Keratinocyte (primary cell): ENCODE measurements at regions not wholly inside any gene's neighbourhood (a gene's known extent, or its start where the extent isn't known, plus 50 kb on each side); places are given as distances from the start of the nearest gene placed in this dataset.

Experiments used
- DNase-seq: peaks from one replicate; pipeline ENCODE4 v3.0.0-alpha.2; 2011; ENCODE audit warnings: low read depth, missing footprints, low spot score
- FAIRE-seq: peaks from 2 replicates; lab custom pipeline; 2011; peaks lifted over from hg19 to GRCh38; lab: Jason Lieb, UNC
- H2AFZ ChIP-seq: 2 replicates; pipeline ENCODE4 v1.6.0; 2012; ENCODE audit warnings: low read length, control low read depth, inconsistent platforms; ENCODE audit not compliant: control insufficient read depth
- H3K27ac ChIP-seq: 2 replicates; pipeline ENCODE4 v1.5.1; 2011; ENCODE audit warnings: low read length; ENCODE audit not compliant: control insufficient read depth, insufficient read depth
- H3K27me3 ChIP-seq: 3 replicates; pipeline ENCODE4 v1.6.0; 2011; ENCODE audit warnings: low read length; ENCODE audit not compliant: control insufficient read depth, insufficient read depth; ENCODE audit errors: extremely low read depth
- H3K36me3 ChIP-seq, 2 experiments: 2 replicates in 1 of 2; 3 replicates in 1 of 2; pipeline ENCODE4 v1.5.1; 2011; ENCODE audit warnings: low read length in 2 of 2, mild to moderate bottlenecking in 1 of 2; ENCODE audit not compliant: control insufficient read depth in 2 of 2, insufficient read depth in 2 of 2; ENCODE audit errors: extremely low read depth in 1 of 2
- H3K4me1 ChIP-seq: 3 replicates; pipeline ENCODE4 v1.5.1; 2011; ENCODE audit warnings: low read length; ENCODE audit not compliant: control insufficient read depth, insufficient read depth; ENCODE audit errors: extremely low read depth
- H3K4me2 ChIP-seq: 3 replicates; pipeline ENCODE4 v1.6.0; 2011; ENCODE audit warnings: low read depth, low read length; ENCODE audit not compliant: control insufficient read depth, insufficient read depth; ENCODE audit errors: extremely low read depth
- H3K4me3 ChIP-seq, 3 experiments: fragments of 200-600 bp in 1 of 3; sonication (generic) in 1 of 3; 2 replicates in 2 of 3; 3 replicates in 1 of 3; pipeline ENCODE4 v1.5.1; 2011 to 2016; ENCODE audit warnings: low read length in 3 of 3, mild to moderate bottlenecking in 3 of 3, control low read depth in 2 of 3, inconsistent platforms in 1 of 3, low read depth in 1 of 3, mixed read lengths in 1 of 3, mixed run types in 1 of 3, moderate library complexity in 1 of 3; ENCODE audit not compliant: control insufficient read depth in 2 of 3, insufficient read depth in 2 of 3; ENCODE audit errors: extremely low read depth in 1 of 3
- H3K79me2 ChIP-seq: 2 replicates; pipeline ENCODE4 v1.6.0; 2012; ENCODE audit warnings: low read length; ENCODE audit not compliant: control insufficient read depth, insufficient read depth
- H3K9ac ChIP-seq: 3 replicates; pipeline ENCODE4 v1.6.0; 2011; ENCODE audit warnings: low read length; ENCODE audit not compliant: control insufficient read depth, insufficient read depth; ENCODE audit errors: extremely low read depth
- H3K9me1 ChIP-seq: 3 replicates; pipeline ENCODE4 v1.6.0; 2011; ENCODE audit warnings: low read length; ENCODE audit not compliant: control insufficient read depth, insufficient read depth; ENCODE audit errors: extremely low read depth
- H3K9me3 ChIP-seq: 2 replicates; pipeline ENCODE4 v1.5.1; 2012; ENCODE audit warnings: low read depth, low read length; ENCODE audit not compliant: control insufficient read depth
- H4K20me1 ChIP-seq: 3 replicates; pipeline ENCODE4 v1.6.0; 2011; ENCODE audit warnings: low read length; ENCODE audit not compliant: control insufficient read depth, insufficient read depth; ENCODE audit errors: extremely low read depth
- EZH2 ChIP-seq: IDR thresholded peaks from one replicate; pipeline ENCODE4 v1.6.1; 2012; ENCODE audit warnings: inconsistent platforms, mild to moderate bottlenecking, low read length, moderate library complexity
- dilution Hi-C: fragments of 300-500 bp; cut with MboI; formaldehyde crosslinking; loops from one replicate; pipeline ENCODE4 v1.7.0; 2020; ENCODE audit warnings: low sequenced_read_pairs; ENCODE audit not compliant: extremely low pct_ligation_motif_present
- TF ChIP-seq, protein P1 (sequence below), 3 experiments: IDR thresholded peaks in 1 of 3; conservative IDR thresholded peaks in 1 of 3; optimal IDR thresholded peaks in 1 of 3; 2 replicates in 2 of 3; 3 replicates in 1 of 3; pipeline versions ENCODE3 to v1.5.1; 2011; ENCODE audit warnings: low read length in 3 of 3, mild to moderate bottlenecking in 3 of 3, moderate library complexity in 2 of 3, control low read depth in 1 of 3, inconsistent platforms in 1 of 3; ENCODE audit not compliant: insufficient read depth in 2 of 3; ENCODE audit errors: extremely low read depth in 1 of 3

DNA sequence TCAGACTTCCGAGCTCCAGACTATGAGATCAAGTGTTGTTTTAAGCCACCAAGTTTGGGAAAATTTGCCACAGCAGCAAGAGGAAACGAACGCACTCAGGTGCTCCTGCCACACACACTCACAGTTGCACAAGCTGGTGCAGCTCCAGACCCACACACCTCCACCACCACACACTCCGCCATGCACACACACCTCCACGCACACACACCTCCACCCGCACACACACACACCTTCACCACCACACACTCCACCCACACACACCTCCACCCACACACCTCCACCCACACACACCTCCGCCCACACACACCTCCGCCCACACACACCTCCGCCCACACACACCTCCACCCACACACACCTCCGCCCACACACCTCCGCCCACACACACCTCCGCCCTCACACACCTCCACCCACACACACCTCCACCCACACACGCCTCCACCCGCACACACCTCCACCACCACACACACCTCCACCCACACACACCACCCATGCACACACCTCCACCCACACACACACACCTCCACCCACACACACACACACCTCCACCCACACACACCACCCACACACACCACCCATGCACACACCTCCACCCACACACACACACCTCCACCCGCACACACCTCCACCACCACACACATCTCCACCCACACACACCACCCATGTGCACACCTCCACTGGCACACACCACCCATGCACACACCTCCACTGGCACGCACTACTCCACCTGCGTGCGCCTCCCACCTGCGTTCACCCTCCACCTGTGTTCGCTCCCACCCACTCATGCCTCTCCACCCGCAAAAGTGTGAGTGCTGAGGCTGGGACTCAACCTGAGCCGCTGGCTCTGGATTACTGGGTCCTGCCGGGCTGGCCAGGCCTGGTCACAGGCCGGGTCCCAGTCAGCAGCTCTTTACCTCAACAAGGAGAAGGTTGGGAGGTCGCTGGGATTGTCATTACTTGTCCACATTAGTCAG, 175.6 kb downstream of the BMP7 start:
- no peak for DNase-seq

DNA sequence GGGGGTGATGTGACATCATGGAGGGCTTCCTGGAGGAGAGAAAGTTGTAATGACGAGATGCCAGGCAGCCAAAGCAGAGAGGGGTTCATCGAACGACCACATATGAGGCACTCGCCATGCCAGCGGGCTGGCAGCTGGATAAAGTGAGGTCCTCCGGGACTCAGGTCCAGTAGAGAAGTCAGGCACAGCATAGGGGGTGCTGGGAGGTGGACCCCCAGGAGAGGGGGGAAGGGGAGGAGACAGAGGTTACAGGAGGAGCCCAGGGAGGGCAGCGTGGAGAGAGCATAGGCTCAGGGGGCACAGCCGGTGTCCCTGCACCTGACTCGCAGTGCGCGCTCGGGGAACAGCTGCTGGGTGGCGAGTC, 174.7 kb downstream of the BMP7 start:
- Histone ChIP-seq H3K27ac (no peak overlapping the region), H3K27me3 (peaks cover 8% of the 10 kb centered on the region), H3K4me1 (peaks cover 7% of the 10 kb centered on the region), H3K36me3 (no peaks in the 10 kb centered on the region), H4K20me1 (peaks cover 2% of the 10 kb centered on the region), H3K79me2 (no peaks in the 10 kb centered on the region), H3K9me1 (no peaks in the 10 kb centered on the region), H3K9ac (no peak overlapping the region), H3K4me3 (no peak overlapping the region), H3K4me2 (no peak overlapping the region), H3K9me3 (no peaks in the 10 kb centered on the region), H2AFZ (no peak overlapping the region)
- TF ChIP-seq, protein P1, sequence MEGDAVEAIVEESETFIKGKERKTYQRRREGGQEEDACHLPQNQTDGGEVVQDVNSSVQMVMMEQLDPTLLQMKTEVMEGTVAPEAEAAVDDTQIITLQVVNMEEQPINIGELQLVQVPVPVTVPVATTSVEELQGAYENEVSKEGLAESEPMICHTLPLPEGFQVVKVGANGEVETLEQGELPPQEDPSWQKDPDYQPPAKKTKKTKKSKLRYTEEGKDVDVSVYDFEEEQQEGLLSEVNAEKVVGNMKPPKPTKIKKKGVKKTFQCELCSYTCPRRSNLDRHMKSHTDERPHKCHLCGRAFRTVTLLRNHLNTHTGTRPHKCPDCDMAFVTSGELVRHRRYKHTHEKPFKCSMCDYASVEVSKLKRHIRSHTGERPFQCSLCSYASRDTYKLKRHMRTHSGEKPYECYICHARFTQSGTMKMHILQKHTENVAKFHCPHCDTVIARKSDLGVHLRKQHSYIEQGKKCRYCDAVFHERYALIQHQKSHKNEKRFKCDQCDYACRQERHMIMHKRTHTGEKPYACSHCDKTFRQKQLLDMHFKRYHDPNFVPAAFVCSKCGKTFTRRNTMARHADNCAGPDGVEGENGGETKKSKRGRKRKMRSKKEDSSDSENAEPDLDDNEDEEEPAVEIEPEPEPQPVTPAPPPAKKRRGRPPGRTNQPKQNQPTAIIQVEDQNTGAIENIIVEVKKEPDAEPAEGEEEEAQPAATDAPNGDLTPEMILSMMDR (optimal IDR thresholded peaks at IDR 0.05 in 1 of 3, IDR thresholded peaks at IDR 0.05 in 1 of 3, conservative IDR thresholded peaks at IDR 0.05 in 1 of 3; ENCODE audit: extremely low read depth in 1 of 3, insufficient read depth in 2 of 3, low read length in 3 of 3) = no peak
- no peak for TF ChIP-seq EZH2
- dilution Hi-C loops = loop anchor here (25.0 kb wide), 1 partner anchor 246 kb away; the partner anchor contains the start of gene SPO11
- no peak for FAIRE-seq
- no peak for DNase-seq

More for the DNA sequence above, 175.6 kb downstream of the BMP7 start:
- H3K79me2 ChIP-seq = no peaks in the 10 kb centered on the region
- no peak overlapping the region for H3K4me2 ChIP-seq
- H3K4me3 ChIP-seq = no peak overlapping the region
- TF ChIP-seq, protein P1 (optimal IDR thresholded peaks at IDR 0.05 in 1 of 3, IDR thresholded peaks at IDR 0.05 in 1 of 3, conservative IDR thresholded peaks at IDR 0.05 in 1 of 3; ENCODE audit: extremely low read depth in 1 of 3, insufficient read depth in 2 of 3, low read length in 3 of 3) = no peak
- no peak for TF ChIP-seq EZH2
- H2AFZ ChIP-seq = no peak overlapping the region
- no peak for FAIRE-seq
- H3K27ac ChIP-seq = no peak overlapping the region
- dilution Hi-C loops = loop anchor here (25.0 kb wide), 1 partner anchor 246 kb away; the partner anchor contains the start of gene SPO11
- H3K9me3 ChIP-seq = no peaks in the 10 kb centered on the region
- H3K4me1 ChIP-seq = peaks cover 7% of the 10 kb centered on the region
- H3K9ac ChIP-seq = no peak overlapping the region
- no peaks in the 10 kb centered on the region for H3K9me1 ChIP-seq
- H3K36me3 ChIP-seq = no peaks in the 10 kb centered on the region
- H4K20me1 ChIP-seq = peaks cover 2% of the 10 kb centered on the region
- H3K27me3 ChIP-seq = peaks cover 8% of the 10 kb centered on the region
